ENCODE measurements at regions not wholly inside any gene's neighbourhood (a gene's known extent, or its start where the extent isn't known, plus 50 kb on each side); places are given as distances from the start of the nearest gene placed in this dataset.

GRCh38 chr16:17559394-17559793, 88.6 kb upstream of the XYLT1 start:
- TF ChIP-seq CTCF (IDR thresholded peaks at IDR 0.05) = no peak
- no peak for TF ChIP-seq POLR2A (IDR thresholded peaks at IDR 0.05)
